CD14-positive monocyte (primary cell): ENCODE measurements at regions not wholly inside any gene's neighbourhood (a gene's known extent, or its start where the extent isn't known, plus 50 kb on each side); places are given as distances from the start of the nearest gene placed in this dataset.

ENCODE experiments used
- DNase-seq, 3 donors: peaks; one replicate each; pipeline ENCODE4 v3.0.0-alpha.2; 2011 to 2022
- H2AFZ ChIP-seq: 2 replicates; pipeline ENCODE4 v1.6.0; 2012; ENCODE audit warnings: mild to moderate bottlenecking, low read depth, low read length, inconsistent platforms; ENCODE audit not compliant: insufficient read depth, poor library complexity, severe bottlenecking
- H3K27ac ChIP-seq, 2 donors: 1 replicate in 1 of 2; 2 replicates in 1 of 2; pipeline ENCODE4 v1.5.1; 2012 to 2013; ENCODE audit warnings: low read length in 2 of 2, control low read depth in 1 of 2, inconsistent platforms in 1 of 2, low read depth in 1 of 2, mild to moderate bottlenecking in 1 of 2
- H3K27me3 ChIP-seq, 2 donors: one replicate each; pipeline versions ENCODE4 v1.6.0 to v1.6.1; 2011 to 2013; ENCODE audit warnings: low read length in 2 of 2; ENCODE audit not compliant: control insufficient read depth in 2 of 2, insufficient read depth in 2 of 2
- H3K36me3 ChIP-seq, 2 donors: replicated peaks in 1 of 2; 1 replicate in 1 of 2; 2 replicates in 1 of 2; pipeline versions ENCODE4 v1.5.1 to v1.6.1; 2012 to 2013; ENCODE audit warnings: low read length in 2 of 2, control low read depth in 1 of 2, inconsistent platforms in 1 of 2, mild to moderate bottlenecking in 1 of 2; ENCODE audit not compliant: insufficient read depth in 2 of 2, control insufficient read depth in 1 of 2
- H3K4me1 ChIP-seq, 2 donors: 1 replicate in 1 of 2; 2 replicates in 1 of 2; pipeline versions ENCODE4 v1.5.1 to v1.6.1; 2012 to 2013; ENCODE audit warnings: low read length in 2 of 2, control low read depth in 1 of 2, inconsistent platforms in 1 of 2, mild to moderate bottlenecking in 1 of 2, moderate library complexity in 1 of 2; ENCODE audit not compliant: insufficient read depth in 2 of 2, control insufficient read depth in 1 of 2
- H3K4me2 ChIP-seq: replicated peaks from 2 replicates; pipeline ENCODE3; 2012; ENCODE audit warnings: low read length, moderate library complexity, mild to moderate bottlenecking; ENCODE audit not compliant: poor library complexity, severe bottlenecking; ENCODE audit errors: extremely low read depth
- H3K4me3 ChIP-seq, 3 experiments: fragments of 200-600 bp in 1 of 3; sonication (generic) in 1 of 3; replicated peaks in 1 of 3; 1 replicate in 2 of 3; 2 replicates in 1 of 3; pipeline ENCODE4 v1.5.1; 2011 to 2013; ENCODE audit warnings: low read length in 3 of 3, mild to moderate bottlenecking in 3 of 3, control low read depth in 2 of 3, low read depth in 2 of 3, inconsistent platforms in 1 of 3, moderate library complexity in 1 of 3
- H3K79me2 ChIP-seq: 2 replicates; pipeline ENCODE4 v1.6.0; 2012; ENCODE audit warnings: mild to moderate bottlenecking, control low read depth, inconsistent platforms, low read length, moderate library complexity; ENCODE audit not compliant: insufficient read depth
- H3K9ac ChIP-seq: 2 replicates; pipeline ENCODE4 v1.6.0; 2017; ENCODE audit warnings: low read length, mild to moderate bottlenecking; ENCODE audit not compliant: insufficient read depth, poor library complexity, severe bottlenecking
- H3K9me3 ChIP-seq, 2 donors: replicated peaks in 1 of 2; 1 replicate in 1 of 2; 2 replicates in 1 of 2; pipeline versions ENCODE4 v1.5.1 to v1.6.1; 2012 to 2013; ENCODE audit warnings: low read length in 2 of 2, control low read depth in 1 of 2; ENCODE audit not compliant: control insufficient read depth in 1 of 2, insufficient read depth in 1 of 2
- H4K20me1 ChIP-seq: 2 replicates; pipeline ENCODE4 v1.6.0; 2012; ENCODE audit warnings: mild to moderate bottlenecking, low read length, control low read depth, moderate library complexity; ENCODE audit not compliant: insufficient read depth
- H3K27ac Mint-ChIP-seq, 7 donors: one replicate each; pipeline ENCODE4 v1.8.0; 2020; ENCODE audit warnings: mild to moderate bottlenecking in 7 of 7, mixed read lengths in 7 of 7, moderate library complexity in 6 of 7, inconsistent platforms in 2 of 7
- H3K27me3 Mint-ChIP-seq, 3 donors: one replicate each; pipeline ENCODE4 v1.8.0; 2021 to 2022; ENCODE audit warnings: low read depth in 3 of 3, mild to moderate bottlenecking in 3 of 3, mixed read lengths in 3 of 3, moderate library complexity in 3 of 3, inconsistent platforms in 1 of 3
- H3K36me3 Mint-ChIP-seq, 2 donors: one replicate each; pipeline ENCODE4 v1.8.0; 2020; ENCODE audit warnings: mixed read lengths in 2 of 2, inconsistent platforms in 1 of 2, mild to moderate bottlenecking in 1 of 2
- H3K4me1 Mint-ChIP-seq: one replicate; pipeline ENCODE4 v1.8.0; 2020; ENCODE audit warnings: mild to moderate bottlenecking, mixed read lengths
- H3K4me3 Mint-ChIP-seq, 2 donors: one replicate each; pipeline ENCODE4 v1.8.0; 2020; ENCODE audit warnings: mild to moderate bottlenecking in 2 of 2, mixed read lengths in 2 of 2, moderate library complexity in 1 of 2
- H3K9me3 Mint-ChIP-seq, 7 donors: one replicate each; pipeline ENCODE4 v1.8.0; 2020 to 2022; ENCODE audit warnings: mixed read lengths in 7 of 7, mild to moderate bottlenecking in 6 of 7, moderate library complexity in 6 of 7, inconsistent platforms in 2 of 7
- WGBS: methylation state at CpG from one replicate; pipeline ENCODE4 v1.1.5; 2013; ENCODE audit warnings: missing lambda C conversion rate; ENCODE audit not compliant: insufficient coverage; 5-methylcytosine and 5-hydroxymethylcytosine counted together
- intact Hi-C, 2 donors: fragments of 100-400 bp; cut with micrococcal nuclease; formaldehyde crosslinking; loops; one replicate each; pipeline versions ENCODE4 v1.15.0 to v1.15.1; 2023
- TF ChIP-seq, protein P1 (sequence below): fragments of 200-600 bp; IDR thresholded peaks from one replicate; pipeline ENCODE4 v1.8.0; 2022; ENCODE audit warnings: antibody characterized with exemption, mild to moderate bottlenecking

DNA sequence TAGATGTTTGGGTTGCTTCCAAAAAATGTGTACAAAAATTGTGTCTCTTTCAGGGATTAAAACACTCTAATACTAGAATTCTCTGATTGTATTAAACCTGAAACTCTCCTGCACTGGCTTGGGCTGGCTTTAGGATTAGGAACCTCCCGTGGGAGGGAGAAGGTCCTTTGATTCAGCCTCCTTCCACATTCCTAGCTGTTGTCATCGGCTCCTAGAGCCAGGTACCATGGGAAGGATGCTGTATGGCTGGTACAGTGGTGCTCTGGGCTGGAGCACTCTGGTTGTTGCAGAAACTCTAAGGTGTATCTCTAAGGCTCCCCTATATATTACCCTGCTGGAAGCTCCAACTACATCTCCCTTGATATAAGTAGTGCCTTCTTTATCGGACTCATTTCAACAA is 245.2 kb upstream of the FOXK1 start:
- no peaks in the 10 kb centered on the region for H3K9me3 ChIP-seq
- H3K36me3 ChIP-seq = no peaks in the 10 kb centered on the region
- no peaks in the 10 kb centered on the region for H3K79me2 ChIP-seq
- intact Hi-C loops = no loop called here
- H3K27me3 ChIP-seq = no peaks in the 10 kb centered on the region
- Mint-ChIP-seq H3K27me3 (peaks cover 0 to 4% (median 3%) of the 10 kb centered on the region in 3 donors), H3K4me1 (no peaks in the 10 kb centered on the region), H3K9me3 (peaks cover 0 to 16% (median 8%) of the 10 kb centered on the region in 7 donors), H3K27ac (no peak overlapping the region), H3K36me3 (no peaks in the 10 kb centered on the region), H3K4me3 (no peak overlapping the region)
- H3K27ac ChIP-seq = no peak overlapping the region
- WGBS = no CpG with 5 or more reads among the region's 3 CpGs
- no peak overlapping the region for H3K4me3 ChIP-seq
- TF ChIP-seq, protein P1, sequence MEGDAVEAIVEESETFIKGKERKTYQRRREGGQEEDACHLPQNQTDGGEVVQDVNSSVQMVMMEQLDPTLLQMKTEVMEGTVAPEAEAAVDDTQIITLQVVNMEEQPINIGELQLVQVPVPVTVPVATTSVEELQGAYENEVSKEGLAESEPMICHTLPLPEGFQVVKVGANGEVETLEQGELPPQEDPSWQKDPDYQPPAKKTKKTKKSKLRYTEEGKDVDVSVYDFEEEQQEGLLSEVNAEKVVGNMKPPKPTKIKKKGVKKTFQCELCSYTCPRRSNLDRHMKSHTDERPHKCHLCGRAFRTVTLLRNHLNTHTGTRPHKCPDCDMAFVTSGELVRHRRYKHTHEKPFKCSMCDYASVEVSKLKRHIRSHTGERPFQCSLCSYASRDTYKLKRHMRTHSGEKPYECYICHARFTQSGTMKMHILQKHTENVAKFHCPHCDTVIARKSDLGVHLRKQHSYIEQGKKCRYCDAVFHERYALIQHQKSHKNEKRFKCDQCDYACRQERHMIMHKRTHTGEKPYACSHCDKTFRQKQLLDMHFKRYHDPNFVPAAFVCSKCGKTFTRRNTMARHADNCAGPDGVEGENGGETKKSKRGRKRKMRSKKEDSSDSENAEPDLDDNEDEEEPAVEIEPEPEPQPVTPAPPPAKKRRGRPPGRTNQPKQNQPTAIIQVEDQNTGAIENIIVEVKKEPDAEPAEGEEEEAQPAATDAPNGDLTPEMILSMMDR = no peak
- no peak overlapping the region for H3K4me2 ChIP-seq
- no peak overlapping the region for H2AFZ ChIP-seq
- no peaks in the 10 kb centered on the region for H3K4me1 ChIP-seq
- no peak overlapping the region for H3K9ac ChIP-seq
- H4K20me1 ChIP-seq = no peaks in the 10 kb centered on the region
- no peak for DNase-seq

DNA sequence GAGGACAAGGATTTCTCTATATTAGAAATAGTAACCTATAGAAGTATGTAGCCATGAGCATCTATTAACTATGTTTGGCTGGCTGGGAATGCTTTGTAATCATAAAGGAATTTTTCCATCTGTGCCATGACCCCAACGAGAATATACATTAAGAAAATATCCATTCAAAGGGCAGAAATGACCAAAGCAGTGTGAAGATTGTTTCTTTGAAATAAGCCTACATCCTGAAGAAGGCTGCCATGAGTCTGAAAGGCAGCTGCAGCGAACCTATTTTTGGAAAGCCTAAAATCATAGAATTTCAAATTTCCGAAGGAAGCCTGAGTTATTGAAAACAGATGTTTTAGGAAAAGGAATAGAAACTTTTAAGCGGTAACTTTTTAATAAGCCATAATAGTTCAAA is 244.2 kb upstream of the FOXK1 start:
- Histone ChIP-seq H3K79me2 (no peaks in the 10 kb centered on the region), H3K9me3 (no peaks in the 10 kb centered on the region), H3K36me3 (no peaks in the 10 kb centered on the region), H3K27ac (no peak overlapping the region), H3K27me3 (no peaks in the 10 kb centered on the region), H3K4me3 (no peak overlapping the region), H2AFZ (no peak overlapping the region), H3K9ac (no peak overlapping the region), H3K4me1 (no peaks in the 10 kb centered on the region), H3K4me2 (no peak overlapping the region), H4K20me1 (no peaks in the 10 kb centered on the region)
- intact Hi-C loops = no loop called here
- peaks cover 0 to 3% (median 2%) of the 10 kb centered on the region in 3 donors for H3K27me3 Mint-ChIP-seq
- no peaks in the 10 kb centered on the region for H3K36me3 Mint-ChIP-seq
- H3K9me3 Mint-ChIP-seq = peaks cover 0 to 11% (median 5%) of the 10 kb centered on the region in 7 donors
- H3K27ac Mint-ChIP-seq = no peak overlapping the region
- TF ChIP-seq, protein P1 = no peak
- no peak for DNase-seq
- 71% methylated on average over 1 of the region's 4 CpGs for WGBS
- no peak overlapping the region for H3K4me3 Mint-ChIP-seq
- no peaks in the 10 kb centered on the region for H3K4me1 Mint-ChIP-seq
